ENCODE measurements at regions not wholly inside any gene's neighbourhood (a gene's known extent, or its start where the extent isn't known, plus 50 kb on each side); places are given as distances from the start of the nearest gene placed in this dataset.
"Not testable (repeated sequence)": the region's sequence is repeated elsewhere in the genome, so short reads cannot be mapped to it uniquely, and the experiment has no call there.

GRCh38 chrX:40222612-40223011 is 124.9 kb upstream of the BCOR start:
- not testable (repeated sequence) for TF ChIP-seq CTCF, POLR2A (IDR thresholded peaks at IDR 0.05)

Measured in adrenal gland (tissue), 5 donors.